22Rv1 (cell line): ENCODE measurements at regions not wholly inside any gene's neighbourhood (a gene's known extent, or its start where the extent isn't known, plus 50 kb on each side); places are given as distances from the start of the nearest gene placed in this dataset.

ENCODE experiments used
- ZFX ChIP-seq: fragments of 450-650 bp; IDR thresholded peaks from 2 replicates; pipeline ENCODE4 v1.6.1; 2017; ENCODE audit warnings: antibody characterized with exemption, borderline replicate concordance
- TF ChIP-seq, protein P1 (sequence below): fragments of 450-650 bp; IDR thresholded peaks from 2 replicates; pipeline ENCODE4 v1.5.1; 2017; ENCODE audit warnings: mild to moderate bottlenecking

DNA sequence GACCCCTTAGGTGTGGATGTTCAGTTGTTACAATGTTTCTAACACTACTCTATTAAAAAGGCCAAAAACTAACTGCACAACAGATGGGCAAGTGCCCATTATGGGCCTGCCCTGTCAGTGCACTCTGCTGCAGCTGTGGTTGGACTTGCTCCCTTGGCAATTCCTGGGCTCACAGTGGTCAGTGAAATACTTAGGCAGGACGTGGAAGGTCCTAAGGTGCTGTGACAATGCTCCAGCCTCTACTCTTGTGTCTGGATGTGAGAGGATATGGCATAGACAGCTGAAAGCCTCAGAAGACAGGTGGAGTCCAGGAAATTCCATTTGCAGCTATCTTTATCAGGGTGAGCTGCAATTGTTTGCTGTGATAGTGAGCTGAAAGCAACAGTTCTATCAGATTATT, 136.5 kb upstream of the OLIG3 start:
- TF ChIP-seq, protein P1, sequence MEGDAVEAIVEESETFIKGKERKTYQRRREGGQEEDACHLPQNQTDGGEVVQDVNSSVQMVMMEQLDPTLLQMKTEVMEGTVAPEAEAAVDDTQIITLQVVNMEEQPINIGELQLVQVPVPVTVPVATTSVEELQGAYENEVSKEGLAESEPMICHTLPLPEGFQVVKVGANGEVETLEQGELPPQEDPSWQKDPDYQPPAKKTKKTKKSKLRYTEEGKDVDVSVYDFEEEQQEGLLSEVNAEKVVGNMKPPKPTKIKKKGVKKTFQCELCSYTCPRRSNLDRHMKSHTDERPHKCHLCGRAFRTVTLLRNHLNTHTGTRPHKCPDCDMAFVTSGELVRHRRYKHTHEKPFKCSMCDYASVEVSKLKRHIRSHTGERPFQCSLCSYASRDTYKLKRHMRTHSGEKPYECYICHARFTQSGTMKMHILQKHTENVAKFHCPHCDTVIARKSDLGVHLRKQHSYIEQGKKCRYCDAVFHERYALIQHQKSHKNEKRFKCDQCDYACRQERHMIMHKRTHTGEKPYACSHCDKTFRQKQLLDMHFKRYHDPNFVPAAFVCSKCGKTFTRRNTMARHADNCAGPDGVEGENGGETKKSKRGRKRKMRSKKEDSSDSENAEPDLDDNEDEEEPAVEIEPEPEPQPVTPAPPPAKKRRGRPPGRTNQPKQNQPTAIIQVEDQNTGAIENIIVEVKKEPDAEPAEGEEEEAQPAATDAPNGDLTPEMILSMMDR: no peak
- TF ChIP-seq ZFX: no peak
